Esophagus squamous epithelium (tissue), 5 donors: ENCODE measurements at regions not wholly inside any gene's neighbourhood (a gene's known extent, or its start where the extent isn't known, plus 50 kb on each side); places are given as distances from the start of the nearest gene placed in this dataset.

Experiments
- DNase-seq: peaks from one replicate; lab custom pipeline; 2025; lab: John Stamatoyannopoulos, UW
- H3K27ac ChIP-seq, 4 donors: fragments of 200-600 bp; sonication (generic); one replicate each; pipeline ENCODE4 v1.5.1; 2016 to 2019; ENCODE audit warnings: mild to moderate bottlenecking in 1 of 4
- H3K27me3 ChIP-seq, 4 donors: fragments of 200-600 bp; sonication (generic); 1 replicate in 3 of 4; 2 replicates in 1 of 4; pipeline versions ENCODE4 v1.5.1 to v1.6.0; 2017 to 2021; ENCODE audit warnings: antibody characterized with exemption in 1 of 4
- H3K36me3 ChIP-seq, 3 donors: fragments of 200-600 bp; sonication (generic); one replicate each; pipeline ENCODE4 v1.5.1; 2016 to 2019
- H3K4me1 ChIP-seq, 3 donors: fragments of 200-600 bp; sonication (generic); one replicate each; pipeline ENCODE4 v1.5.1; 2017 to 2019
- H3K4me3 ChIP-seq, 4 donors: fragments of 200-600 bp; sonication (generic); 1 replicate in 3 of 4; 2 replicates in 1 of 4; pipeline ENCODE4 v1.5.1; 2016 to 2019; ENCODE audit warnings: mild to moderate bottlenecking in 2 of 4, moderate library complexity in 1 of 4
- H3K9me3 ChIP-seq, 3 donors: fragments of 200-600 bp; sonication (generic); one replicate each; pipeline ENCODE4 v1.5.1; 2016 to 2019
- CTCF ChIP-seq, 6 experiments: fragments of 450-650 bp in 4 of 6; fragments of 200-600 bp in 2 of 6; sonication (generic) in 2 of 6; IDR thresholded peaks; one replicate each; pipeline ENCODE4 v1.5.1; 2016 to 2019; ENCODE audit warnings: antibody characterized with exemption in 6 of 6, mild to moderate bottlenecking in 4 of 6, moderate library complexity in 4 of 6
- POLR2A ChIP-seq, 4 donors: fragments of 450-650 bp; IDR thresholded peaks; one replicate each; pipeline ENCODE4 v1.6.1; 2017; ENCODE audit warnings: antibody characterized with exemption in 4 of 4, mild to moderate bottlenecking in 4 of 4, moderate library complexity in 3 of 4
- WGBS, 2 donors: methylation state at CpG; one replicate each; pipeline ENCODE4 v1.1.5; 2018; 5-methylcytosine and 5-hydroxymethylcytosine counted together
- intact Hi-C: fragments of 100-400 bp; cut with DNase I; formaldehyde crosslinking; loops from one replicate; pipeline ENCODE4 v1.15.0; 2022
- donor health status: DM: yes; HTN: yes; CAD: no.

- H3K9me3 ChIP-seq = no peaks in the 10 kb centered on the region
- no peak for DNase-seq
- peaks cover 18 to 46% (median 30%) of the 10 kb centered on the region in 3 donors for H3K4me1 ChIP-seq
- peak overlapping the region in 3 of 4 donors; percentile 39 to 75 (median 70) for H3K27ac ChIP-seq
- intact Hi-C loops = no loop called here
- no peak overlapping the region for H3K4me3 ChIP-seq
- peaks cover 7 to 97% (median 12%) of the 10 kb centered on the region in 3 donors for H3K36me3 ChIP-seq
- H3K27me3 ChIP-seq = no peaks in the 10 kb centered on the region
- WGBS, 2 donors = 85 to 90% methylated on average over 8 to 10 of the region's 22 CpGs
- TF ChIP-seq CTCF (IDR thresholded peaks at IDR 0.05) = no peak
Measured at GRCh38 chr12:124411953-124412645, 117.2 kb downstream of the RFLNA start.

GRCh38 chr12:124411281-124411878 is 116.5 kb downstream of the RFLNA start:
- WGBS, 2 donors = 33 to 68% methylated on average over 5 to 7 of the region's 25 CpGs
- Histone ChIP-seq H3K27me3 (no peaks in the 10 kb centered on the region), H3K9me3 (no peaks in the 10 kb centered on the region), H3K4me1 (peaks cover 18 to 46% (median 30%) of the 10 kb centered on the region in 3 donors), H3K4me3 (no peak overlapping the region), H3K36me3 (peaks cover 7 to 97% (median 14%) of the 10 kb centered on the region in 3 donors), H3K27ac (peak overlapping the region; percentile 10 to 75 (median 54))
- TF ChIP-seq CTCF (IDR thresholded peaks at IDR 0.05) (no peak), POLR2A (IDR thresholded peaks at IDR 0.05) (no peak)
- intact Hi-C loops = no loop called here
- no peak for DNase-seq

- TF ChIP-seq POLR2A (IDR thresholded peaks at IDR 0.05) = no peak
- no peak for TF ChIP-seq CTCF (IDR thresholded peaks at IDR 0.05)
- no peaks in the 10 kb centered on the region for H3K27me3 ChIP-seq
- peaks cover 18 to 47% (median 30%) of the 10 kb centered on the region in 3 donors for H3K4me1 ChIP-seq
- peaks cover 7 to 97% (median 14%) of the 10 kb centered on the region in 3 donors for H3K36me3 ChIP-seq
- WGBS, 2 donors = 78 to 82% methylated on average over 3 to 12 of the region's 15 CpGs
- H3K4me3 ChIP-seq = no peak overlapping the region
- DNase-seq = no peak
- no peaks in the 10 kb centered on the region for H3K9me3 ChIP-seq
- H3K27ac ChIP-seq = peak overlapping the region; percentile 10 to 75 (median 54)
- intact Hi-C loops = no loop called here
Measured at GRCh38 chr12:124410354-124411175, 115.7 kb downstream of the RFLNA start.

- intact Hi-C loops = no loop called here
- WGBS, 2 donors = 80 to 87% methylated on average over 20 to 25 of the region's 25 CpGs
- Histone ChIP-seq H3K27me3 (no peaks in the 10 kb centered on the region), H3K36me3 (peaks cover 0 to 97% (median 14%) of the 10 kb centered on the region in 3 donors), H3K4me1 (peaks cover 18 to 63% (median 42%) of the 10 kb centered on the region in 3 donors), H3K27ac (no peak overlapping the region), H3K9me3 (no peaks in the 10 kb centered on the region), H3K4me3 (no peak overlapping the region)
- TF ChIP-seq POLR2A (IDR thresholded peaks at IDR 0.05) (no peak), CTCF (IDR thresholded peaks at IDR 0.05) (no peak)
- DNase-seq = no peak
Measured at GRCh38 chr12:124408822-124409517, 114.1 kb downstream of the RFLNA start.
